Psoas muscle (tissue), 7 donors: ENCODE measurements at regions not wholly inside any gene's neighbourhood (a gene's known extent, or its start where the extent isn't known, plus 50 kb on each side); places are given as distances from the start of the nearest gene placed in this dataset.

Experiments
- ATAC-seq, 4 donors: fragments of 200-7000 bp; cut with Tn5 transposase; one replicate each; pipeline ENCODE4 v1.9.1; 2020; ENCODE audit warnings: moderate library complexity in 3 of 4, mild to moderate bottlenecking in 2 of 4
- DNase-seq, 2 donors: peaks; one replicate each; pipeline ENCODE4 v3.0.0-alpha.2; 2020
- H3K27ac ChIP-seq: fragments of 200-600 bp; one replicate; pipeline ENCODE4 v1.8.0; 2022
- H3K27me3 ChIP-seq, 3 donors: fragments of 200-600 bp in 1 of 3; one replicate each; pipeline versions ENCODE4 v1.6.1 to v1.8.0; 2013 to 2022; ENCODE audit warnings: low read length in 2 of 3, mild to moderate bottlenecking in 2 of 3, moderate library complexity in 1 of 3; ENCODE audit not compliant: insufficient read depth in 3 of 3
- H3K36me3 ChIP-seq, 2 donors: fragments of 200-600 bp in 1 of 2; one replicate each; pipeline versions ENCODE4 v1.6.1 to v1.8.0; 2013 to 2022; ENCODE audit warnings: low read depth in 1 of 2, mild to moderate bottlenecking in 1 of 2, moderate library complexity in 1 of 2; ENCODE audit not compliant: insufficient read depth in 1 of 2
- H3K4me1 ChIP-seq: fragments of 200-600 bp; one replicate; pipeline ENCODE4 v1.8.0; 2022
- H3K4me3 ChIP-seq: fragments of 200-600 bp; one replicate; pipeline ENCODE4 v1.8.0; 2022; ENCODE audit warnings: mild to moderate bottlenecking
- H3K9me3 ChIP-seq: fragments of 200-600 bp; one replicate; pipeline ENCODE4 v1.8.0; 2022
- CTCF ChIP-seq: fragments of 200-600 bp; IDR thresholded peaks from one replicate; pipeline ENCODE4 v1.8.0; 2022; ENCODE audit warnings: antibody characterized with exemption
- WGBS, 3 donors: extraction: QIAGEN DNeasy Blood & Tissue Kit; methylation state at CpG; one replicate each; pipeline versions ENCODE4 v1.1.6 to v1.1.7; 2013; 5-methylcytosine and 5-hydroxymethylcytosine counted together
- intact Hi-C, 2 donors: fragments of 100-400 bp; cut with DNase I; formaldehyde crosslinking; loops; one replicate each; pipeline versions ENCODE4 v1.11.0 to v1.14.2; 2022
- donor health status: healthy with polysubstance abuse.
- donor health status: DM: no; HTN: no; CAD: no; lungs with moderate emphysema.
- donor health status: Bipolar disorder and iron deficiency.
- donor health status: healthy.
- donor health status: DM: yes; HTN: yes; CAD: no.
- donor health status: DM: no; HTN: no; CAD: no.
- donor health status: DM: yes; HTN: yes; CAD: no.

GRCh38 chr1:222239130-222239529 is 308.8 kb downstream of the HHIPL2 start:
- ATAC-seq: no peak

GRCh38 chr1:222234351-222234750 is 313.6 kb downstream of the HHIPL2 start:
- Histone ChIP-seq H3K36me3 (no peaks in the 10 kb centered on the region), H3K4me3 (no peak overlapping the region), H3K9me3 (no peaks in the 10 kb centered on the region), H3K27me3 (peaks cover 0 to 2% (median 0%) of the 10 kb centered on the region in 3 donors), H3K4me1 (no peaks in the 10 kb centered on the region), H3K27ac (no peak overlapping the region)
- TF ChIP-seq CTCF: no peak
- ATAC-seq: no peak
- 86 to 93% (median 87%) methylated on average over 2 of the region's 2 CpGs for WGBS, 3 donors
- no peak for DNase-seq
- intact Hi-C loops: no loop called here

More at GRCh38 chr1:222239130-222239529, 308.8 kb downstream of the HHIPL2 start:
- no peak for TF ChIP-seq CTCF
- Histone ChIP-seq H3K36me3 (no peaks in the 10 kb centered on the region), H3K27ac (no peak overlapping the region), H3K4me1 (no peaks in the 10 kb centered on the region), H3K27me3 (no peaks in the 10 kb centered on the region), H3K4me3 (no peak overlapping the region), H3K9me3 (no peaks in the 10 kb centered on the region)
- intact Hi-C loops: no loop called here
- DNase-seq: no peak
- WGBS, 3 donors: 94 to 100% (median 97%) methylated on average over 1 of the region's 1 CpG

GRCh38 chr1:222233444-222234158 is 314.3 kb downstream of the HHIPL2 start:
- intact Hi-C loops: no loop called here
- Histone ChIP-seq H3K4me3 (no peak overlapping the region), H3K36me3 (no peaks in the 10 kb centered on the region), H3K27ac (no peak overlapping the region), H3K9me3 (no peaks in the 10 kb centered on the region), H3K4me1 (no peaks in the 10 kb centered on the region), H3K27me3 (peaks cover 0 to 2% (median 0%) of the 10 kb centered on the region in 3 donors)
- no peak for DNase-seq
- ATAC-seq: no peak
- TF ChIP-seq CTCF: no peak
- 81 to 86% (median 83%) methylated on average over 6 of the region's 6 CpGs for WGBS, 3 donors

GRCh38 chr1:222232842-222233241 is 315.1 kb downstream of the HHIPL2 start:
- intact Hi-C loops: no loop called here
- no peak for DNase-seq
- ATAC-seq: no peak
- Histone ChIP-seq H3K9me3 (no peaks in the 10 kb centered on the region), H3K4me3 (no peak overlapping the region), H3K27ac (no peak overlapping the region), H3K36me3 (no peaks in the 10 kb centered on the region), H3K4me1 (no peaks in the 10 kb centered on the region), H3K27me3 (peaks cover 0 to 2% (median 0%) of the 10 kb centered on the region in 3 donors)
- TF ChIP-seq CTCF: no peak
